GM12865 (cell line): ENCODE measurements at regions not wholly inside any gene's neighbourhood (a gene's known extent, or its start where the extent isn't known, plus 50 kb on each side); places are given as distances from the start of the nearest gene placed in this dataset.

ENCODE experiments used
- DNase-seq: peaks from one replicate; pipeline ENCODE4 v3.0.0; 2010; ENCODE audit warnings: low read depth
- H3K4me3 ChIP-seq: 2 replicates; pipeline ENCODE4 v1.5.1; 2011; ENCODE audit warnings: mild to moderate bottlenecking, low read depth, low read length, control low read depth
- TF ChIP-seq, protein P1 (sequence below): IDR thresholded peaks from 2 replicates; pipeline ENCODE4 v1.5.1; 2011; ENCODE audit warnings: low read length, control low read depth, low read depth, inconsistent platforms; ENCODE audit not compliant: insufficient read depth; ENCODE audit errors: missing control alignments

DNA sequence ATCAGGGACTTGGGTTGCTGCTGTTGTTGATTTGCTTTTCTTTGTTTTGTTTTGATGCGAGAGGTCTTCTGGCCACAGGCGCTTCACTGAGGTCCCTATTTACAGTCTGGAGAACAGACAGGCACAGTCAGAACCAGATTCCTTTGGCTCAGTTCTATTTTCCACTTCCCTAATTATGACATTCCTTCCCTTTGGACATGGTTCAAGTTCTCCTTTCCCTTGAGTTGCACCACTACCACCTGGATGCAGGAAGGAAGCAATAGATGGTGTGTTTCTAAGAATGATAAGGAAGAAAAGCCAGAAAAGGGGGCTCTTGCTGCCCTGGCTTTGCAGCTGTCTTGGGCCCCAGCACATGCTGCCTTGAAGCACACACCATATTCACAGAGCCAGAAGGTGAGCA lies 160.6 kb downstream of the MAF start:
- no peak overlapping the region for H3K4me3 ChIP-seq
- DNase-seq = no peak
- TF ChIP-seq, protein P1, sequence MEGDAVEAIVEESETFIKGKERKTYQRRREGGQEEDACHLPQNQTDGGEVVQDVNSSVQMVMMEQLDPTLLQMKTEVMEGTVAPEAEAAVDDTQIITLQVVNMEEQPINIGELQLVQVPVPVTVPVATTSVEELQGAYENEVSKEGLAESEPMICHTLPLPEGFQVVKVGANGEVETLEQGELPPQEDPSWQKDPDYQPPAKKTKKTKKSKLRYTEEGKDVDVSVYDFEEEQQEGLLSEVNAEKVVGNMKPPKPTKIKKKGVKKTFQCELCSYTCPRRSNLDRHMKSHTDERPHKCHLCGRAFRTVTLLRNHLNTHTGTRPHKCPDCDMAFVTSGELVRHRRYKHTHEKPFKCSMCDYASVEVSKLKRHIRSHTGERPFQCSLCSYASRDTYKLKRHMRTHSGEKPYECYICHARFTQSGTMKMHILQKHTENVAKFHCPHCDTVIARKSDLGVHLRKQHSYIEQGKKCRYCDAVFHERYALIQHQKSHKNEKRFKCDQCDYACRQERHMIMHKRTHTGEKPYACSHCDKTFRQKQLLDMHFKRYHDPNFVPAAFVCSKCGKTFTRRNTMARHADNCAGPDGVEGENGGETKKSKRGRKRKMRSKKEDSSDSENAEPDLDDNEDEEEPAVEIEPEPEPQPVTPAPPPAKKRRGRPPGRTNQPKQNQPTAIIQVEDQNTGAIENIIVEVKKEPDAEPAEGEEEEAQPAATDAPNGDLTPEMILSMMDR = no peak

DNA sequence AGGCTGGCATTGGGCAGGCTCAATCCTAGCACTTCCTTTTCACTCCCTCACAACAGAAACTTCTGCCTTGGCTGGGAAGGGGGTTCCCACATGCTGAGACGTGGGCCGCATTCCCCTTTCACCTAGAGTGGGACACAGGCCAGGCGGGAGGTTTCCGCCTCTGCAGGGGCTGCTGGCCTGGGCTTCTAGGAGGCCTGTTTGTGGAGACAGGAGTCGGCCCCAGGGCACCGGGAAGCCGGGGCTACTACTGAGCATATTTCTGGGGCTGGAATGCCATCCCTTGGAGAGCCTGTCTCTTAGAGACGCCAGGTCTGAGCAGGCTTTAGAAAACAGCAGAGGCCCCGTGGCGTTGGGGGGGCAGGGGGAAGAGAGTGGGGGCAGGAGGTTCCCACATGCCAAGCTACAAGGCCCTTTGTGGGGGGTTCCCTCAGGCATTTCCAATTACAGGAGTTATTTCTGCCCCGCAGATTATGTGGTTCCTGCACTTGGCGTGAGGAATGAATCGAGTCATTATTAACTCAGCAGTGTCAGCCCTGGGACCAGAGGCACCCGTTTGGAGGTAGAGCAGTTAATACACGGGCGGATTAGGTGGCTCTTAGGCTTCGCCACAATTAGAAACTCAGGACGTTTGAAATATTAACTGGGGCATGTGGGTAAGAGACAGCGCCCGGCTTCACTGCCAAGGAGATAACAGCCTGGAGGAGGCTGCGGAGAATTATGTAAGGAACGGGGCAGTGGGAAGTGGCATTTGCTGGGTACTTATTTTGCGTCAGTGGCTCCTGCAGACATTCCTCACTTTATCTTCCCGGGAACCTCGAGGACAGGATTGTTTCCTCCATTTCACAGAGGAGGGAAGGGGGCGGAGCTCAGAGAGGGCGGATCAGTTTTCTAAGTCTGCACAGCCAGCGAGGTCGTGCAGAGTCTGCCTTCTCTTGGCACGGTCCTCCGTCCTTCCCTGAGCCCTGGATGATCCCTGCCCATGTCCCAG lies 162.5 kb downstream of the MAF start:
- TF ChIP-seq, protein P1 = no peak
- no peak overlapping the region for H3K4me3 ChIP-seq
- DNase-seq = no peak

DNA sequence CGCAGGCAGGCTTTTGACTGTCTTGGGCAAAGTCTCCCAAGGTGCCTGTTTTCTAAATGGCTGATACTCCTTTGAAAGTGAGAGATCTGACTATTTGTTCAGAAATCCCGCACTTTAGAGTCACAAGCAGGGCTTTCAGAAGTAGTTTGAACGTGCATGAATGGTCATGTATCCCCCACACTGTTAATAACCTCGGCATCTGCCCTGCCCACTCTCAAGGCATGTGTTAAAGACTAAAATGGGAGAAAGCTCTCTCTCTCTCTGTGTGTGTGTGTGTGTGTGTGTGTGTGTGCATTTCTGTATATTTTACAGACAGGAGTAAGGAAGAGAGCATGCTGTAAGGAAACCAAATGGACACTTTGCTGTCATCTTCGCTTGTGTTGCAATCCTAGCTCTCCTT lies 163.7 kb downstream of the MAF start:
- H3K4me3 ChIP-seq = no peak overlapping the region
- no peak for DNase-seq
- TF ChIP-seq, protein P1 = no peak

DNA sequence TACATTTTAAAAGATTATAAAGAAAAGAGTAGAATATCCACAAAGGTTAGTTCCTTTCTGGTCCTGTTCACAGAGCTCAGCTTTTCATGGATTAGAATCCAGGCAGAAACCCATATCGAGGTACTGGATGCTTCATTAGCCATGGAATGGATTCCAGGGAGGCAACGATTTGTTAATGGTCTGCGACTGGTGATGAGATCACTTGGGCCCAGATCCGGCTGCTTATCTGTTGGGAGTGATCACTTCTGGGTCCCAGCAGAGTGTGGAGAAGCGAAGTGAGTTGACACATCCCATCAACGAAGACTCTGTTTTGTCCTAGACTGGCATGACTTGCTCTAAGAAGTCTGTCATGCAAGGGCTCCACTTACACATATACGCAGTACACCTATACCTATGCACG lies 165.8 kb downstream of the MAF start:
- H3K4me3 ChIP-seq = no peak overlapping the region
- TF ChIP-seq, protein P1 = no peak
- no peak for DNase-seq

DNA sequence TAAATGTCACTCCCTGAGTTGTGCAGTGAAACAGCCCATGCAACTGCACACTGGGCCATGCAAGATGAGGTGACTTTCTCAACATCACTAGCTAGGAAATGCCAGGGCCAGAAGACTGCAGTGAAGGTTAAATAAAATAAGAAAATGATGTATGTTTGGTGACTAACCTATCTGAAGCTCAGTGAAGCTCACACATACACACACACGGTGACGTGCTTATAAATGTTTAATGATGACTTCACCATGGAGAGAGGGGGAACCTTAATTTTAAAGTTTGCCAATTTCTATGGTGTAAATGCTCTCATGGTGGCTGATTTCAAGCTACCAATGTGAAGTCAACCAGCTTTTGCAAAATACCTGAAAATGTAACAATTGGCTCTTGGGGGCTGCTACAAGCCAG lies 166.4 kb downstream of the MAF start:
- DNase-seq = no peak
- TF ChIP-seq, protein P1 = no peak
- no peak overlapping the region for H3K4me3 ChIP-seq

DNA sequence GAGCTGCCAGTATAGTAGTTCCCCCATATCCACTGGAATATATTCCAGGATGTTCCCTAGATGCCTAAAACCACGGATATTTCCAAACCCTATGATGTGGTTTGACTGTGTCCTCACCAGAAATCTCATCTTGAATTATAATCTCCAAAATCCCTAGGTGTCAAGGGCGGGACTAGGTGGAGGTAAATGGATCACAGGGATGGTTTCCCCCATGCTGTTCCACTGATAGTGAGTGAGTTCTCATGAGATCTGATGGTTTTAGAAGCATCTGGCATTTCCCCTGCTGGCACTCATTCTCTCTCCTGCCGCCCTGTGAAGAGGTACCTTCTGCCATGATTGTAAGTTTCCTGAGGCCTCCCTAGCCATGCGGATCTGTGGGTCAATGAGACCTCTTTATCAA lies 168.6 kb downstream of the MAF start:
- H3K4me3 ChIP-seq = no peak overlapping the region
- TF ChIP-seq, protein P1 = no peak
- DNase-seq = no peak
